Rectal smooth muscle tissue (tissue), 1 donor: ENCODE measurements at regions not wholly inside any gene's neighbourhood (a gene's known extent, or its start where the extent isn't known, plus 50 kb on each side); places are given as distances from the start of the nearest gene placed in this dataset.
"Not testable (repeated sequence)": the region's sequence is repeated elsewhere in the genome, so short reads cannot be mapped to it uniquely, and the experiment has no call there.

Experiments
- H3K27ac ChIP-seq: one replicate; pipeline ENCODE4 v1.7.0; 2013; ENCODE audit warnings: low read depth, low read length, inconsistent platforms
- H3K27me3 ChIP-seq: one replicate; pipeline ENCODE4 v1.7.0; 2013; ENCODE audit warnings: low read length; ENCODE audit not compliant: control insufficient read depth, insufficient read depth
- H3K36me3 ChIP-seq: one replicate; pipeline ENCODE4 v1.7.0; 2013; ENCODE audit warnings: low read length; ENCODE audit not compliant: control insufficient read depth, insufficient read depth
- H3K4me1 ChIP-seq: one replicate; pipeline ENCODE4 v1.7.0; 2013; ENCODE audit warnings: low read length; ENCODE audit not compliant: control insufficient read depth, insufficient read depth
- H3K4me3 ChIP-seq: one replicate; pipeline ENCODE4 v1.7.0; 2013; ENCODE audit warnings: low read length
- H3K9ac ChIP-seq: one replicate; pipeline ENCODE4 v1.7.0; 2013; ENCODE audit warnings: low read length

- Histone ChIP-seq H3K4me1 (no peaks in the 10 kb centered on the region), H3K9ac (no peak overlapping the region), H3K27me3 (no peaks in the 10 kb centered on the region), H3K27ac (no peak overlapping the region), H3K4me3 (no peak overlapping the region), H3K36me3 (no peaks in the 10 kb centered on the region)
Measured at GRCh38 chr9:96121136-96121535, 180.8 kb downstream of the HSD17B3 start.

- H3K4me1 ChIP-seq: no peaks in the 10 kb centered on the region
Measured at GRCh38 chr9:96117398-96118080, 184.4 kb downstream of the HSD17B3 start.

GRCh38 chr9:96116275-96117064 lies 185.5 kb downstream of the HSD17B3 start:
- Histone ChIP-seq H3K4me3 (no peak overlapping the region), H3K9ac (no peak overlapping the region), H3K4me1 (no peaks in the 10 kb centered on the region), H3K36me3 (no peaks in the 10 kb centered on the region), H3K27ac (no peak overlapping the region), H3K27me3 (no peaks in the 10 kb centered on the region)

More at GRCh38 chr9:96117398-96118080, 184.4 kb downstream of the HSD17B3 start:
- Histone ChIP-seq H3K27ac (no peak overlapping the region), H3K36me3 (no peaks in the 10 kb centered on the region), H3K9ac (no peak overlapping the region), H3K4me3 (no peak overlapping the region), H3K27me3 (no peaks in the 10 kb centered on the region)

GRCh38 chr9:96115836-96116235 lies 186.1 kb downstream of the HSD17B3 start:
- no peak overlapping the region for H3K9ac ChIP-seq
- H3K27ac ChIP-seq: no peak overlapping the region
- H3K27me3 ChIP-seq: no peaks in the 10 kb centered on the region
- H3K4me3 ChIP-seq: no peak overlapping the region
- no peaks in the 10 kb centered on the region for H3K4me1 ChIP-seq
- no peaks in the 10 kb centered on the region for H3K36me3 ChIP-seq

GRCh38 chr9:96113032-96113431 lies 188.9 kb downstream of the HSD17B3 start:
- Histone ChIP-seq H3K27ac (no peak overlapping the region), H3K4me3 (no peak overlapping the region), H3K36me3 (no peaks in the 10 kb centered on the region), H3K9ac (no peak overlapping the region), H3K4me1 (peaks cover 4% of the 10 kb centered on the region), H3K27me3 (no peaks in the 10 kb centered on the region)

GRCh38 chr9:96109680-96110351 lies 192.2 kb downstream of the HSD17B3 start:
- no peak overlapping the region for H3K27ac ChIP-seq
- peaks cover 4% of the 10 kb centered on the region for H3K4me1 ChIP-seq
- no peaks in the 10 kb centered on the region for H3K27me3 ChIP-seq
- no peaks in the 10 kb centered on the region for H3K36me3 ChIP-seq
- no peak overlapping the region for H3K4me3 ChIP-seq
- H3K9ac ChIP-seq: no peak overlapping the region

- Histone ChIP-seq H3K27me3 (no peaks in the 10 kb centered on the region), H3K9ac (no peak overlapping the region), H3K36me3 (no peaks in the 10 kb centered on the region), H3K4me1 (peaks cover 4% of the 10 kb centered on the region), H3K27ac (no peak overlapping the region), H3K4me3 (no peak overlapping the region)
Measured at GRCh38 chr9:96108691-96109380, 193.1 kb downstream of the HSD17B3 start.

GRCh38 chr9:96107436-96107835 lies 194.5 kb downstream of the HSD17B3 start:
- Histone ChIP-seq H3K27ac (no peak overlapping the region), H3K9ac (no peak overlapping the region), H3K4me3 (no peak overlapping the region), H3K4me1 (peaks cover 4% of the 10 kb centered on the region), H3K36me3 (no peaks in the 10 kb centered on the region), H3K27me3 (no peaks in the 10 kb centered on the region)

- Histone ChIP-seq H3K9ac (no peak overlapping the region), H3K27me3 (no peaks in the 10 kb centered on the region), H3K36me3 (no peaks in the 10 kb centered on the region), H3K4me1 (no peaks in the 10 kb centered on the region), H3K4me3 (no peak overlapping the region), H3K27ac (no peak overlapping the region)
Measured at GRCh38 chr9:96100385-96101300, 201.3 kb downstream of the HSD17B3 start.

GRCh38 chr9:96090630-96091029 lies 211.3 kb downstream of the HSD17B3 start:
- not testable (repeated sequence) for H3K36me3 ChIP-seq, H3K9ac ChIP-seq, H3K4me3 ChIP-seq, H3K4me1 ChIP-seq, H3K27ac ChIP-seq, H3K27me3 ChIP-seq

- Histone ChIP-seq H3K27me3 (no peaks in the 10 kb centered on the region), H3K4me3 (no peak overlapping the region), H3K4me1 (no peaks in the 10 kb centered on the region), H3K36me3 (no peaks in the 10 kb centered on the region), H3K9ac (no peak overlapping the region), H3K27ac (no peak overlapping the region)
Measured at GRCh38 chr9:96089452-96090085, 212.4 kb downstream of the HSD17B3 start.
